ENCODE measurements at regions not wholly inside any gene's neighbourhood (a gene's known extent, or its start where the extent isn't known, plus 50 kb on each side); places are given as distances from the start of the nearest gene placed in this dataset.

DNA sequence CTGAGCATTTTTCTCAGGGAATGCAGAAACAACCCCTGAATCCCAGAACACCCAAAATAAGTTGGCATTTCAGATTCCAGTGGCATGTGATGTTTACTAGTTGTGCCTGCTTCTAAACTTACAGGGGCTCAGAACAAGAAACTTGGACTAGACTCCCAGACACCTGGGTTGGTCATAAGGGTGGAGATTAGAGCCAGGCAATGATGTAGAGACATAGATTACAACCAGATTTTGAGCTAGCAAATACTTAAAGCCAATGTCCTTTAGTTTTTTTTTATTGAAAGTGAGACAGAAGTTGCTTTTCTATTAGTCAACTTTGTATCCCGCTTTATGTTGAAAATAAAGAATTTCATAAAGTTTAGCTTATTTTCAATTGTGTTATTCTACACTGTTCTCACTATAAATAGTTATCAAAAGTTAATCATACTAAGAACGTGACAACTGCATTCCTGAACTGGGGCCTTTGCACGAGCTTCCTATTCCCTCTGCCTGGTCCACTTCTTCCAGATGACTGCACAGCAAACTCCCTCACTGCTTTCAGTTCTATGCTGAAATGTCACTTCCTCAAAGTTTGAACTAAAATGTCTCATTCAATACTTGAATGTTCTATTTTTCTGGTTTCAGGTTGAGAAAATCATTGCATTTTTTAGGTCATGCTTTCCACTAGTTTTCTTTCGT is 224.7 kb upstream of the PPP1R2C start:
- CTCF ChIA-PET = no interaction called here
- POLR2A ChIA-PET = no interaction called here
- DNase-seq (ENCODE audit: low read depth) = no peak
- H3K36me3 ChIP-seq (ENCODE audit: control insufficient read depth, insufficient read depth, low read length) = no peaks in the 10 kb centered on the region
- TF ChIP-seq, protein P1, sequence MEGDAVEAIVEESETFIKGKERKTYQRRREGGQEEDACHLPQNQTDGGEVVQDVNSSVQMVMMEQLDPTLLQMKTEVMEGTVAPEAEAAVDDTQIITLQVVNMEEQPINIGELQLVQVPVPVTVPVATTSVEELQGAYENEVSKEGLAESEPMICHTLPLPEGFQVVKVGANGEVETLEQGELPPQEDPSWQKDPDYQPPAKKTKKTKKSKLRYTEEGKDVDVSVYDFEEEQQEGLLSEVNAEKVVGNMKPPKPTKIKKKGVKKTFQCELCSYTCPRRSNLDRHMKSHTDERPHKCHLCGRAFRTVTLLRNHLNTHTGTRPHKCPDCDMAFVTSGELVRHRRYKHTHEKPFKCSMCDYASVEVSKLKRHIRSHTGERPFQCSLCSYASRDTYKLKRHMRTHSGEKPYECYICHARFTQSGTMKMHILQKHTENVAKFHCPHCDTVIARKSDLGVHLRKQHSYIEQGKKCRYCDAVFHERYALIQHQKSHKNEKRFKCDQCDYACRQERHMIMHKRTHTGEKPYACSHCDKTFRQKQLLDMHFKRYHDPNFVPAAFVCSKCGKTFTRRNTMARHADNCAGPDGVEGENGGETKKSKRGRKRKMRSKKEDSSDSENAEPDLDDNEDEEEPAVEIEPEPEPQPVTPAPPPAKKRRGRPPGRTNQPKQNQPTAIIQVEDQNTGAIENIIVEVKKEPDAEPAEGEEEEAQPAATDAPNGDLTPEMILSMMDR (IDR thresholded peaks at IDR 0.05; ENCODE audit: insufficient read depth, low read depth, low read length) = no peak
- H3K27me3 ChIP-seq (ENCODE audit: control insufficient read depth, insufficient read depth, low read length) = no peaks in the 10 kb centered on the region
- no peak overlapping the region for H3K4me3 ChIP-seq (ENCODE audit: low read depth, low read length)

DNA sequence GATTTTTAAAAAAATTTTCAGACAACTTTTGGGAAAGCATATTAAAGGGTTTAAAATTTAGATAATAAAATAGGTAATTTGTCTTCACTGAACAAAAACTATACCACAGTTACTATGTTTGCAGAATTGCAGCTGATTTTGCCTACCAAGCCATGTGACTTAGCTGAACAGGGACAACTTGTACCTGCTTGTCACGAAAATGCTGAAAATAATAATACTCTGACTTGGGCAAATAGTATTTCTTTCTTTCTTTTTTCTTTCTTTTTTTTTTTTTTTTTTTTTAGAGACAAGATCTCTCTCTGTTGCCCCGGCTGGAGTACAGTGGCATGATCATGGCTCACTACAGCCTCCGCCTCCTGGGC is 225.2 kb upstream of the PPP1R2C start:
- POLR2A ChIA-PET = no interaction called here
- Histone ChIP-seq H3K36me3 (ENCODE audit: control insufficient read depth, insufficient read depth, low read length) (no peaks in the 10 kb centered on the region), H3K27me3 (ENCODE audit: control insufficient read depth, insufficient read depth, low read length) (no peaks in the 10 kb centered on the region), H3K4me3 (ENCODE audit: low read depth, low read length) (no peak overlapping the region)
- TF ChIP-seq, protein P1 (IDR thresholded peaks at IDR 0.05; ENCODE audit: insufficient read depth, low read depth, low read length) = no peak
- no peak for DNase-seq (ENCODE audit: low read depth)
- CTCF ChIA-PET = no interaction called here

DNA sequence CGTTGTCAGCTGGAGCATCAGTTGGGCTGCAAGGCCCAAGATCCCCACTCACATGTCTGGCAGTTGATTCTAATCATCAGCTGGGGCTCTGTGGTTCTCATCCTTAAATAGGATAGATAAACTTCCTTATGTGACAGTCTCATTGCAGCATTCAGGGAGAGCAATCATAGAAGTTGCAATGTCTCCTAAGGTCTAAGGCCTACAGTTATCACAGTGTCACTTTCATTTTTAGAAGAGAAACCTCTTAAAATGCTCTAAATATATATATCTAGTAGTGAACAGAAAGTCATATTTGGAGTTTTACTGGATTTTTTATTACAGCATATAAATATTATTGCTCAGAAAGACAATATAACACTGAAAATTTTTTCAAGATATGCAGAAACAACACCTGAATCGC is 226.0 kb upstream of the PPP1R2C start:
- H3K36me3 ChIP-seq (ENCODE audit: control insufficient read depth, insufficient read depth, low read length) = no peaks in the 10 kb centered on the region
- POLR2A ChIA-PET = no interaction called here
- TF ChIP-seq, protein P1 (IDR thresholded peaks at IDR 0.05; ENCODE audit: insufficient read depth, low read depth, low read length) = no peak
- DNase-seq (ENCODE audit: low read depth) = no peak
- CTCF ChIA-PET = no interaction called here
- H3K4me3 ChIP-seq (ENCODE audit: low read depth, low read length) = no peak overlapping the region
- H3K27me3 ChIP-seq (ENCODE audit: control insufficient read depth, insufficient read depth, low read length) = no peaks in the 10 kb centered on the region

DNA sequence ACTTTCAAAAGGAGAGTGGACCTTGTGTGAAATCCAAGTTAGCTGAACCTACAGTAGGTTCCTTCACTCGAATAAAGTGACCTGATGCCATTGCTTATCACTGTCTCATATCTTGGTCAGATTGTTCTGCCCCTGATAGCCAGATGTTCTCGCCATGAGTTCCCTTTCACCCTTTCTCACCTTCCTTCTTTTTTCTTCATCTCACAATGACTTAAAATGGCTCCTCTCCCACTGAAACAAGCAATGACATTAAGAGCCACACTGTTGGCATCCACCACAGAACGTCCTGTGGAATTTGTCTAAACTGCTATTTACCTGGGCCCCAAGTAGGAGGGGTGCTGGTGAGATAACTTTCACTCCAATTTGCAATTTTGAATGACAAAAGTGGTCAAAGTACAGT is 227.6 kb upstream of the PPP1R2C start:
- CTCF ChIA-PET = no interaction called here
- TF ChIP-seq, protein P1 (IDR thresholded peaks at IDR 0.05; ENCODE audit: insufficient read depth, low read depth, low read length) = no peak
- no peak overlapping the region for H3K4me3 ChIP-seq (ENCODE audit: low read depth, low read length)
- POLR2A ChIA-PET = no interaction called here
- no peaks in the 10 kb centered on the region for H3K27me3 ChIP-seq (ENCODE audit: control insufficient read depth, insufficient read depth, low read length)
- no peaks in the 10 kb centered on the region for H3K36me3 ChIP-seq (ENCODE audit: control insufficient read depth, insufficient read depth, low read length)
- DNase-seq (ENCODE audit: low read depth) = no peak

DNA sequence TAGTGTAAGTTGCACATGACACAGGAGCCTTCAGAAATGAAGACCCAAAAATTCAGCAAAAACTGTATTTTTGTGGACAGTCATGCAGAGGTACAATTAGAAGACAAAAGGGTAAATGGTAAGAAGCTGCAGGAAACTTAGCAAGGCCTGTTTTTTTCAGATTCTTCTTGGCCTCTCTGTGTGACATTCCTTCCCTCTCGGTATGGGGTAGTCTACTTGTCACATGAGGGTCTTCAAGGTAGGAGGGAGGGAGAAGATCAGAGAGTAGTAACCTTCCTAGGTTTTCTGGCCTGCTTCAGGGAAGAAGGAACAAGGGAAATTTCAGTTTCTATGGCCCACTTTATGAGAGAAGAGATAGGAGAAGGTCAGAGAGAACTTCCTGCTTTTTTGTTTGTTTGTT is 230.4 kb upstream of the PPP1R2C start:
- no peaks in the 10 kb centered on the region for H3K36me3 ChIP-seq (ENCODE audit: control insufficient read depth, insufficient read depth, low read length)
- H3K27me3 ChIP-seq (ENCODE audit: control insufficient read depth, insufficient read depth, low read length) = no peaks in the 10 kb centered on the region
- TF ChIP-seq, protein P1 (IDR thresholded peaks at IDR 0.05; ENCODE audit: insufficient read depth, low read depth, low read length) = no peak
- ChIA-PET POLR2A (no interaction called here), CTCF (no interaction called here)
- H3K4me3 ChIP-seq (ENCODE audit: low read depth, low read length) = no peak overlapping the region
- no peak for DNase-seq (ENCODE audit: low read depth)

All from BJ (cell line).